ENCODE measurements at regions not wholly inside any gene's neighbourhood (a gene's known extent, or its start where the extent isn't known, plus 50 kb on each side); places are given as distances from the start of the nearest gene placed in this dataset.

DNA sequence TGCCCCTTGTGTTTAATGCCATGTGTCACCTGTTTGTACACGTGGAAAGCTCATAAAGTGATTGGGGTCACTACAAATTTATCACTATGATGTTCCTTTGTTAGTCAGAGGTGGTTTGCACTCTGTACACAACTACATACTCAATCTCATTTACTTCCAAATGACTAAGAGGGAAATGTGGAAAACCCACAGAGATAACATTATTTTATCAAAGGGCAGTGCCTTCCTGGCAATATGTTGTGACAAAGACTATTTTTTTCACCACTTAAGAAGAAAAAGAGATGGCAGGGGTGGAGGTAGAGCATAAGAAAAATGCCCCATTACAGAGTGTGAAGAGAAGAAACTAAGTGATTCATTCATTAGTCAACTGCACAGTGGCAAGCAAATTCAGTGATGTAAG is 1064.1 kb upstream of the FLRT2 start:
- TF ChIP-seq POLR2A (IDR thresholded peaks at IDR 0.05; ENCODE audit: low read depth, low read length): no peak
- TF ChIP-seq SPI1 (IDR thresholded peaks at IDR 0.05; ENCODE audit: low read depth, low read length): no peak
- no peak for TF ChIP-seq TAF1 (IDR thresholded peaks at IDR 0.05; ENCODE audit: low read depth, low read length)
- TF ChIP-seq PAX5 (IDR thresholded peaks at IDR 0.05; ENCODE audit: insufficient read depth, low read length, severe bottlenecking): no peak
- no peak for TF ChIP-seq POLR2AphosphoS5 (IDR thresholded peaks at IDR 0.05; ENCODE audit: low read depth, low read length)

Data from GM12891 (cell line).